ENCODE measurements at regions not wholly inside any gene's neighbourhood (a gene's known extent, or its start where the extent isn't known, plus 50 kb on each side); places are given as distances from the start of the nearest gene placed in this dataset.

GRCh38 chr4:180394312-180394711 is 1848.9 kb upstream of the TENM3 start:
- no peaks in the 10 kb centered on the region for H3K9me2 ChIP-seq (ENCODE audit: insufficient read depth)
- no peaks in the 10 kb centered on the region for H3K36me3 ChIP-seq (ENCODE audit: control insufficient read depth in 1 of 2, insufficient read depth in 2 of 2, low read length in 2 of 2)
- ATAC-seq (no peak), DNase-seq (ENCODE audit: low read depth, low spot score) (no peak)
- no peak overlapping the region for H3K4me3 ChIP-seq (replicated peaks in 1 of 2; ENCODE audit: low read depth in 1 of 2, low read length in 2 of 2)
- no TSS peak for BruUV-seq (replicated peaks)
- H3K4me1 ChIP-seq (ENCODE audit: control insufficient read depth in 1 of 2, insufficient read depth in 2 of 2, low read length in 2 of 2), result no peaks in the 10 kb centered on the region
- H3K79me2 ChIP-seq (ENCODE audit: insufficient read depth, low read length), result no peaks in the 10 kb centered on the region
- no peak overlapping the region for H3K9ac ChIP-seq (ENCODE audit: low read length)
- CTCF ChIA-PET, result no interaction called here
- RAD21 ChIA-PET (ENCODE audit: low non-redundant PET in 1 of 2, low total read pairs in 2 of 2, uncharacterized antibody in 2 of 2, unreplicated experiment in 2 of 2), result no interaction called here
- intact Hi-C loops (cut with micrococcal nuclease), result no loop called here
- no peak overlapping the region for H2AFZ ChIP-seq (ENCODE audit: low read depth, low read length, poor library complexity, severe bottlenecking)
- H3K9me3 ChIP-seq (ENCODE audit: control insufficient read depth in 1 of 2, insufficient read depth in 1 of 2, low read depth in 1 of 2, low read length in 2 of 2), result no peaks in the 10 kb centered on the region
- no peak overlapping the region for H3K27ac ChIP-seq (ENCODE audit: low read depth, low read length)
- POLR2A ChIA-PET, result no interaction called here
- H3K27me3 ChIP-seq (ENCODE audit: insufficient read depth, low read length), result no peaks in the 10 kb centered on the region
- no peaks in the 10 kb centered on the region for H4K20me1 ChIP-seq (ENCODE audit: insufficient read depth)
- TF ChIP-seq SRF (IDR thresholded peaks at IDR 0.05; ENCODE audit: low read depth) (no peak), REST (IDR thresholded peaks at IDR 0.05; ENCODE audit: low read depth) (no peak), FOSL1 (IDR thresholded peaks at IDR 0.05; ENCODE audit: low read depth) (no peak), ZNF274 (IDR thresholded peaks at IDR 0.05; ENCODE audit: low read depth, low read length) (no peak), MAX (IDR thresholded peaks at IDR 0.05) (no peak), JUND (IDR thresholded peaks at IDR 0.05) (no peak), EZH2phosphoT487 (IDR thresholded peaks at IDR 0.05; ENCODE audit: borderline replicate concordance) (no peak), EZH2 (IDR thresholded peaks at IDR 0.05) (no peak), RAD21 (IDR thresholded peaks at IDR 0.05; ENCODE audit: low read depth) (no peak), SP1 (IDR thresholded peaks at IDR 0.05; ENCODE audit: low read depth) (no peak), SIN3A (IDR thresholded peaks at IDR 0.05; ENCODE audit: low read depth) (no peak), TCF7L2 (IDR thresholded peaks at IDR 0.05; ENCODE audit: borderline replicate concordance, extremely low read depth, insufficient read depth, insufficient read length) (no peak), ZFX (IDR thresholded peaks at IDR 0.05) (no peak), POLR2A (IDR thresholded peaks at IDR 0.05; ENCODE audit: borderline replicate concordance, extremely low read depth, insufficient read depth, insufficient read length) (no peak)
- H3K4me2 ChIP-seq (ENCODE audit: low read length), result no peak overlapping the region

Data from HCT116 (cell line).